ENCODE measurements at regions not wholly inside any gene's neighbourhood (a gene's known extent, or its start where the extent isn't known, plus 50 kb on each side); places are given as distances from the start of the nearest gene placed in this dataset.

GRCh38 chr7:25712500-25712899 lies 439.5 kb upstream of the NFE2L3 start:
- no peak overlapping the region for H3K4me3 ChIP-seq
- no peaks in the 10 kb centered on the region for H3K9me3 ChIP-seq
- H3K27me3 ChIP-seq, result no peaks in the 10 kb centered on the region
- no peaks in the 10 kb centered on the region for H3K36me3 ChIP-seq
- no peaks in the 10 kb centered on the region for H3K4me1 ChIP-seq
- no peak for TF ChIP-seq POLR2A (IDR thresholded peaks at IDR 0.05)
- TF ChIP-seq CTCF (IDR thresholded peaks at IDR 0.05), result no peak
- DNase-seq, result no peak
- peak overlapping the region in 1 of 4 donors; percentile 11 for H3K27ac ChIP-seq

- H3K4me3 ChIP-seq, result no peak overlapping the region
- no peak for DNase-seq
- H3K4me1 ChIP-seq, result no peaks in the 10 kb centered on the region
- no peaks in the 10 kb centered on the region for H3K9me3 ChIP-seq
- TF ChIP-seq POLR2A (IDR thresholded peaks at IDR 0.05), result no peak
- no peak for TF ChIP-seq CTCF (IDR thresholded peaks at IDR 0.05)
- H3K27me3 ChIP-seq, result no peaks in the 10 kb centered on the region
- H3K36me3 ChIP-seq, result no peaks in the 10 kb centered on the region
- no peak overlapping the region for H3K27ac ChIP-seq
Measured at GRCh38 chr7:25714013-25714412, 438.0 kb upstream of the NFE2L3 start.

GRCh38 chr7:25716421-25716820 lies 435.6 kb upstream of the NFE2L3 start:
- TF ChIP-seq CTCF (IDR thresholded peaks at IDR 0.05) (no peak), POLR2A (IDR thresholded peaks at IDR 0.05) (no peak)
- no peak overlapping the region for H3K4me3 ChIP-seq
- DNase-seq, result no peak
- no peaks in the 10 kb centered on the region for H3K27me3 ChIP-seq
- no peaks in the 10 kb centered on the region for H3K4me1 ChIP-seq
- no peaks in the 10 kb centered on the region for H3K9me3 ChIP-seq
- no peak overlapping the region for H3K27ac ChIP-seq
- no peaks in the 10 kb centered on the region for H3K36me3 ChIP-seq

- H3K9me3 ChIP-seq, result no peaks in the 10 kb centered on the region
- DNase-seq, result no peak
- TF ChIP-seq POLR2A (IDR thresholded peaks at IDR 0.05) (no peak), CTCF (IDR thresholded peaks at IDR 0.05) (no peak)
Measured at GRCh38 chr7:25718596-25718995, 433.4 kb upstream of the NFE2L3 start.

GRCh38 chr7:25719190-25719896 lies 432.7 kb upstream of the NFE2L3 start:
- Histone ChIP-seq H3K36me3 (no peaks in the 10 kb centered on the region), H3K4me3 (no peak overlapping the region), H3K9me3 (no peaks in the 10 kb centered on the region), H3K27ac (no peak overlapping the region), H3K4me1 (no peaks in the 10 kb centered on the region), H3K27me3 (no peaks in the 10 kb centered on the region)
- TF ChIP-seq CTCF (IDR thresholded peaks at IDR 0.05) (no peak), POLR2A (IDR thresholded peaks at IDR 0.05) (no peak)
- DNase-seq, result no peak

More at GRCh38 chr7:25718596-25718995, 433.4 kb upstream of the NFE2L3 start:
- H3K27me3 ChIP-seq, result no peaks in the 10 kb centered on the region
- no peak overlapping the region for H3K27ac ChIP-seq
- H3K4me3 ChIP-seq, result no peak overlapping the region
- no peaks in the 10 kb centered on the region for H3K36me3 ChIP-seq
- H3K4me1 ChIP-seq, result no peaks in the 10 kb centered on the region

Measured in Peyer's patch (tissue), 4 donors.